Astrocyte of the cerebellum (primary cell): ENCODE measurements at regions not wholly inside any gene's neighbourhood (a gene's known extent, or its start where the extent isn't known, plus 50 kb on each side); places are given as distances from the start of the nearest gene placed in this dataset.

Experiments used
- DNase-seq: peaks from one replicate; pipeline ENCODE4 v3.0.0-alpha.2; 2011; ENCODE audit warnings: low read depth
- H3K4me3 ChIP-seq: 2 replicates; pipeline ENCODE4 v1.5.1; 2011; ENCODE audit warnings: mild to moderate bottlenecking, low read depth, low read length, moderate library complexity
- CTCF ChIP-seq: IDR thresholded peaks from 2 replicates; pipeline ENCODE4 v1.5.1; 2012; ENCODE audit warnings: low read length, low read depth, moderate library complexity, mild to moderate bottlenecking; ENCODE audit errors: missing control alignments
- in situ Hi-C: cut with HindIII; loops from 2 replicates; pipeline ENCODE4 v1.10.0; 2017; ENCODE audit warnings: low sequenced_read_pairs

GRCh38 chrX:120761810-120762209 lies 113.9 kb downstream of the CT47B1 start:
- no peak for DNase-seq
- no peak for TF ChIP-seq CTCF
- in situ Hi-C loops, result no loop called here
- H3K4me3 ChIP-seq, result no peak overlapping the region

- no peak for DNase-seq
- H3K4me3 ChIP-seq, result no peak overlapping the region
- in situ Hi-C loops, result no loop called here
- no peak for TF ChIP-seq CTCF
Measured at GRCh38 chrX:120759685-120760084, 116.0 kb downstream of the CT47B1 start.

DNA sequence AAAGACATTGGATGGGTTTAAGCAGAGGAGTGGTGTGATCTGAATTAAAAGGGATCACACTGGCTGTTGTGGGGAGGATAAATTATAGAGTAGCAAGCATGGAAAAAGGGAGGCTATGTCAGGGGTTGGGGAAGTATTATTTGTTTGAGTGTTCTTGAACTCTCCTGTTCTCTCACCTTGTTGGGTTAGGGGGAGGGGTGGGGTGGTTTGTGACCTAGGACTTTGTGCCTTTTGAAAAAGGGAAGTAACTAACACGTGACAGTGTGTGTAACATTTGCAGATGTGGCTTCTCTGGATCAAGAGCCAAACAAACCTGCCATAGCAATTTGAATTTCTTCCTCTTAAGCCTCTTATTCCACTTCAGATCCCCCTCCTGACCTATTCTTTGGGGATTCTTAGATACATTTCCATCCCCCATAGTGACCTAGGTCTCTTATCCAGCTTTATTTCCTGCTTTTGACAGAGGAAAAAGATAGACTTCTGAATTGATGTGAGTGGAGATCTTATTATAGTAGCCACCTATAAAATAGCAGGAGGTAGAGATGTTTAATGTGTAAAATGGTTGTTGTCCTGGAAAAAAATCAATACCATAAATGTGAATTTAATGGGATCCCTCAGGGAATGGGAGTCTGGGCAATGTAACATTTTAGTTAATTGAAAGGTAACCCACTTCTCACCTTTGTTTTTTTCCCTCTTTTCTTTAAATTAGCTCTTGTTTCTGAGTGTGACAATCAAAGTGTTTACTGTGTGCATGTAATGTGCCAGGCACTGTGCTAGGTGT lies 120.4 kb downstream of the CT47B1 start:
- no peak for TF ChIP-seq CTCF
- in situ Hi-C loops, result no loop called here
- no peak for DNase-seq
- H3K4me3 ChIP-seq, result no peak overlapping the region

- TF ChIP-seq CTCF, result no peak
- in situ Hi-C loops, result no loop called here
- no peak overlapping the region for H3K4me3 ChIP-seq
Measured at GRCh38 chrX:120753413-120754251, 122.0 kb downstream of the CT47B1 start.

DNA sequence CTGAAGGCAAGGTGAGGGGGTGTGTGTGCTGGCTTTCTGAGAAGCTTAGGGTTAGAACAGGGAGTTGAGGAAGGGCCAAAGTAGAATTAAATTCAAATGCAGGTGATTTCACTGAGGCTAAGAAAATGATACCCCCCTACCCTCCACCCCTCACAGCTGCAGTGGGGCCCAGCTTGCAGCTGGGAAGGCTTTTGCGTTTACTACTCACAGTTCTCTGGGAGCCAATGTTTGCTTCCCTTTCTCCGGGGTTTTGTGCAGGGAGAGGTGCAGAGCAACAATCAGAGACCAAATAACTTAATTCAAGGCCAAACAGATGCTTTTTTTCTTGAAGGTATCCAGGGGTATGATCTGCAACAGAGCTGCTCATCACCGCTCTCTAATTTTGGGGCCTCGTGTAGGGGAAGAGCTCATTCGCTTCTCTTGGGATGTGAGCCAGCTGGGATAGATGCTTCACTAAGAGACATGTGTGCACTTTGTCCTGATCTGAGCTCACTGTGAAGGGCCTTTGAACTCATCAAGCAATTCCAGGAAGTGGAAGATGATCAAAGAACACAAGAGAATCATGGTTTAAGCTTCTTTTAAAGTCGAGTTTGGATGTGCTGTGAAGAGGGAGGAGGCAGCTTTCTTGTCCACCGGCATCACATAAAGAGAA lies 122.7 kb upstream of the C1GALT1C1 start:
- TF ChIP-seq CTCF, result no peak
- DNase-seq, result no peak
- in situ Hi-C loops, result no loop called here
- H3K4me3 ChIP-seq, result no peak overlapping the region

More at GRCh38 chrX:120753413-120754251, 122.0 kb downstream of the CT47B1 start:
- DNase-seq, result no peak

- no peak for DNase-seq
- TF ChIP-seq CTCF, result no peak
- no peak overlapping the region for H3K4me3 ChIP-seq
- in situ Hi-C loops, result no loop called here
Measured at GRCh38 chrX:120751683-120752082, 121.8 kb upstream of the C1GALT1C1 start.
